K562 (cell line): ENCODE measurements at regions not wholly inside any gene's neighbourhood (a gene's known extent, or its start where the extent isn't known, plus 50 kb on each side); places are given as distances from the start of the nearest gene placed in this dataset.

Experiments
- BRD4 ChIP-seq: fragments of 200-600 bp; sonication (generic); IDR thresholded peaks from 2 replicates; pipeline ENCODE4 v1.6.1; 2017; ENCODE audit warnings: inconsistent platforms
- FOXJ3 ChIP-seq: sonication (generic); formaldehyde crosslinking; IDR thresholded peaks from 2 replicates; pipeline ENCODE4 v1.4.0; 2020; ENCODE audit warnings: mild to moderate bottlenecking, missing genetic modification reagents
- NFYB ChIP-seq: IDR thresholded peaks from 2 replicates; pipeline ENCODE4 v1.6.1; 2011; ENCODE audit warnings: mild to moderate bottlenecking, moderate library complexity; ENCODE audit not compliant: insufficient read length; ENCODE audit errors: extremely low read depth
- POLR2B ChIP-seq: fragments of 450-650 bp; IDR thresholded peaks from 2 replicates; pipeline ENCODE4 v1.6.1; 2018; ENCODE audit warnings: low read depth; ENCODE audit not compliant: partially characterized antibody
- TF ChIP-seq, protein P1 (sequence below): IDR thresholded peaks from 3 replicates; pipeline ENCODE4 v1.6.1; 2011; ENCODE audit warnings: borderline replicate concordance, mild to moderate bottlenecking, moderate library complexity; ENCODE audit not compliant: insufficient read length; ENCODE audit errors: extremely low read depth
- TF ChIP-seq, protein P2 (sequence below): sonication (generic); formaldehyde crosslinking; IDR thresholded peaks from 2 replicates; pipeline ENCODE4 v1.8.0; 2023; ENCODE audit warnings: mild to moderate bottlenecking, missing genetic modification reagents
- TF ChIP-seq, protein P3 (sequence below): sonication (generic); formaldehyde crosslinking; IDR thresholded peaks from 2 replicates; pipeline ENCODE4 v1.8.1; 2023; ENCODE audit warnings: mild to moderate bottlenecking, missing genetic modification reagents
- TF ChIP-seq, protein P4 (sequence below), 2 experiments: fragments of 450-650 bp; formaldehyde crosslinking in 1 of 2; IDR thresholded peaks; 2 replicates each; pipeline versions ENCODE4 v1.4.0 to v1.6.1; 2014 to 2020; ENCODE audit warnings: mild to moderate bottlenecking in 2 of 2, borderline replicate concordance in 1 of 2, low read depth in 1 of 2
- TF ChIP-seq, protein P5 (sequence below): fragments of 450-650 bp; formaldehyde crosslinking; IDR thresholded peaks from 2 replicates; pipeline ENCODE4 v1.4.0; 2020; ENCODE audit warnings: mild to moderate bottlenecking, mixed read lengths

DNA sequence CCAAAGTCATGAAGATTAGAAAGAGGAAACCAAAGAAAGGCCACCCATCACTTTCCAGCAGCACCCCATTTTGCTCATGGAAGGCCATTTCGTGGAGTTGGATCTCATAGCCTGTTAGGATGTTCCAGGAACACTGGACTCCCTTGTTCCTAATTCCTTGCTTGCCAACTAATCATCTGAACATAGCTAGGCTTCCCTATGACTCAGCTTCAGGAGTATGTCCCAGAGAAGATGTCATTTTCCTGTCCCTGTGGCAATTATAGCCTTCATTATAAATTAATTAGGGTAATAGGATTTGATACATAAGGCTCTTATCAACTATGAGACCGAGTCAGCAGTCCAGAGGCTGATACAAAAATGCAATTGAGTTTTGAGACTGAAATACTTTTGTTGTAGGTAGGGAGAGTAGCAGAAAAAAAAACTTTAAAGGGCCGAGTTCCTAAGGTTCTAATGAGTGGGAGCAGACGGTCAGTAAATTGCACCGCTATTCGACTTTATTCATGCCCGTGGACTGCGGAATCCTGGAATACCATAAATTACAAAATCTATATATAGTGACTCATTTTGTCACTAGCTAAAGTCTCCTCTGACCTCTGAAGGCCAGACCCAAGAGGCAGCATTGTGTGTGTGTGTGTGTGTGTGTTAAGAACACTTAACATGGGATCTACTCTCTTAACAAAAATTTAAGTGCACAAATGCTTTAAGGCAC is 311.8 kb downstream of the FBXO15 start:
- TF ChIP-seq, protein P1, sequence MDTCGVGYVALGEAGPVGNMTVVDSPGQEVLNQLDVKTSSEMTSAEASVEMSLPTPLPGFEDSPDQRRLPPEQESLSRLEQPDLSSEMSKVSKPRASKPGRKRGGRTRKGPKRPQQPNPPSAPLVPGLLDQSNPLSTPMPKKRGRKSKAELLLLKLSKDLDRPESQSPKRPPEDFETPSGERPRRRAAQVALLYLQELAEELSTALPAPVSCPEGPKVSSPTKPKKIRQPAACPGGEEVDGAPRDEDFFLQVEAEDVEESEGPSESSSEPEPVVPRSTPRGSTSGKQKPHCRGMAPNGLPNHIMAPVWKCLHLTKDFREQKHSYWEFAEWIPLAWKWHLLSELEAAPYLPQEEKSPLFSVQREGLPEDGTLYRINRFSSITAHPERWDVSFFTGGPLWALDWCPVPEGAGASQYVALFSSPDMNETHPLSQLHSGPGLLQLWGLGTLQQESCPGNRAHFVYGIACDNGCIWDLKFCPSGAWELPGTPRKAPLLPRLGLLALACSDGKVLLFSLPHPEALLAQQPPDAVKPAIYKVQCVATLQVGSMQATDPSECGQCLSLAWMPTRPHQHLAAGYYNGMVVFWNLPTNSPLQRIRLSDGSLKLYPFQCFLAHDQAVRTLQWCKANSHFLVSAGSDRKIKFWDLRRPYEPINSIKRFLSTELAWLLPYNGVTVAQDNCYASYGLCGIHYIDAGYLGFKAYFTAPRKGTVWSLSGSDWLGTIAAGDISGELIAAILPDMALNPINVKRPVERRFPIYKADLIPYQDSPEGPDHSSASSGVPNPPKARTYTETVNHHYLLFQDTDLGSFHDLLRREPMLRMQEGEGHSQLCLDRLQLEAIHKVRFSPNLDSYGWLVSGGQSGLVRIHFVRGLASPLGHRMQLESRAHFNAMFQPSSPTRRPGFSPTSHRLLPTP, result no peak
- TF ChIP-seq, protein P2, sequence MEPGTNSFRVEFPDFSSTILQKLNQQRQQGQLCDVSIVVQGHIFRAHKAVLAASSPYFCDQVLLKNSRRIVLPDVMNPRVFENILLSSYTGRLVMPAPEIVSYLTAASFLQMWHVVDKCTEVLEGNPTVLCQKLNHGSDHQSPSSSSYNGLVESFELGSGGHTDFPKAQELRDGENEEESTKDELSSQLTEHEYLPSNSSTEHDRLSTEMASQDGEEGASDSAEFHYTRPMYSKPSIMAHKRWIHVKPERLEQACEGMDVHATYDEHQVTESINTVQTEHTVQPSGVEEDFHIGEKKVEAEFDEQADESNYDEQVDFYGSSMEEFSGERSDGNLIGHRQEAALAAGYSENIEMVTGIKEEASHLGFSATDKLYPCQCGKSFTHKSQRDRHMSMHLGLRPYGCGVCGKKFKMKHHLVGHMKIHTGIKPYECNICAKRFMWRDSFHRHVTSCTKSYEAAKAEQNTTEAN (CRISPR knock-in tag), result no peak
- TF ChIP-seq FOXJ3 (CRISPR knock-in tag) (no peak), BRD4 (no peak), NFYB (no peak), POLR2B (no peak)
- TF ChIP-seq, protein P3, sequence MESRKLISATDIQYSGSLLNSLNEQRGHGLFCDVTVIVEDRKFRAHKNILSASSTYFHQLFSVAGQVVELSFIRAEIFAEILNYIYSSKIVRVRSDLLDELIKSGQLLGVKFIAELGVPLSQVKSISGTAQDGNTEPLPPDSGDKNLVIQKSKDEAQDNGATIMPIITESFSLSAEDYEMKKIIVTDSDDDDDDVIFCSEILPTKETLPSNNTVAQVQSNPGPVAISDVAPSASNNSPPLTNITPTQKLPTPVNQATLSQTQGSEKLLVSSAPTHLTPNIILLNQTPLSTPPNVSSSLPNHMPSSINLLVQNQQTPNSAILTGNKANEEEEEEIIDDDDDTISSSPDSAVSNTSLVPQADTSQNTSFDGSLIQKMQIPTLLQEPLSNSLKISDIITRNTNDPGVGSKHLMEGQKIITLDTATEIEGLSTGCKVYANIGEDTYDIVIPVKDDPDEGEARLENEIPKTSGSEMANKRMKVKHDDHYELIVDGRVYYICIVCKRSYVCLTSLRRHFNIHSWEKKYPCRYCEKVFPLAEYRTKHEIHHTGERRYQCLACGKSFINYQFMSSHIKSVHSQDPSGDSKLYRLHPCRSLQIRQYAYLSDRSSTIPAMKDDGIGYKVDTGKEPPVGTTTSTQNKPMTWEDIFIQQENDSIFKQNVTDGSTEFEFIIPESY (CRISPR knock-in tag), result no peak
- TF ChIP-seq, protein P4, sequence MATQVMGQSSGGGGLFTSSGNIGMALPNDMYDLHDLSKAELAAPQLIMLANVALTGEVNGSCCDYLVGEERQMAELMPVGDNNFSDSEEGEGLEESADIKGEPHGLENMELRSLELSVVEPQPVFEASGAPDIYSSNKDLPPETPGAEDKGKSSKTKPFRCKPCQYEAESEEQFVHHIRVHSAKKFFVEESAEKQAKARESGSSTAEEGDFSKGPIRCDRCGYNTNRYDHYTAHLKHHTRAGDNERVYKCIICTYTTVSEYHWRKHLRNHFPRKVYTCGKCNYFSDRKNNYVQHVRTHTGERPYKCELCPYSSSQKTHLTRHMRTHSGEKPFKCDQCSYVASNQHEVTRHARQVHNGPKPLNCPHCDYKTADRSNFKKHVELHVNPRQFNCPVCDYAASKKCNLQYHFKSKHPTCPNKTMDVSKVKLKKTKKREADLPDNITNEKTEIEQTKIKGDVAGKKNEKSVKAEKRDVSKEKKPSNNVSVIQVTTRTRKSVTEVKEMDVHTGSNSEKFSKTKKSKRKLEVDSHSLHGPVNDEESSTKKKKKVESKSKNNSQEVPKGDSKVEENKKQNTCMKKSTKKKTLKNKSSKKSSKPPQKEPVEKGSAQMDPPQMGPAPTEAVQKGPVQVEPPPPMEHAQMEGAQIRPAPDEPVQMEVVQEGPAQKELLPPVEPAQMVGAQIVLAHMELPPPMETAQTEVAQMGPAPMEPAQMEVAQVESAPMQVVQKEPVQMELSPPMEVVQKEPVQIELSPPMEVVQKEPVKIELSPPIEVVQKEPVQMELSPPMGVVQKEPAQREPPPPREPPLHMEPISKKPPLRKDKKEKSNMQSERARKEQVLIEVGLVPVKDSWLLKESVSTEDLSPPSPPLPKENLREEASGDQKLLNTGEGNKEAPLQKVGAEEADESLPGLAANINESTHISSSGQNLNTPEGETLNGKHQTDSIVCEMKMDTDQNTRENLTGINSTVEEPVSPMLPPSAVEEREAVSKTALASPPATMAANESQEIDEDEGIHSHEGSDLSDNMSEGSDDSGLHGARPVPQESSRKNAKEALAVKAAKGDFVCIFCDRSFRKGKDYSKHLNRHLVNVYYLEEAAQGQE (IDR thresholded peaks at IDR 0.05; ENCODE audit: borderline replicate concordance), result no peak
- TF ChIP-seq, protein P4 (CRISPR knock-in tag; IDR thresholded peaks at IDR 0.05; ENCODE audit: low read depth), result no peak
- TF ChIP-seq, protein P5, sequence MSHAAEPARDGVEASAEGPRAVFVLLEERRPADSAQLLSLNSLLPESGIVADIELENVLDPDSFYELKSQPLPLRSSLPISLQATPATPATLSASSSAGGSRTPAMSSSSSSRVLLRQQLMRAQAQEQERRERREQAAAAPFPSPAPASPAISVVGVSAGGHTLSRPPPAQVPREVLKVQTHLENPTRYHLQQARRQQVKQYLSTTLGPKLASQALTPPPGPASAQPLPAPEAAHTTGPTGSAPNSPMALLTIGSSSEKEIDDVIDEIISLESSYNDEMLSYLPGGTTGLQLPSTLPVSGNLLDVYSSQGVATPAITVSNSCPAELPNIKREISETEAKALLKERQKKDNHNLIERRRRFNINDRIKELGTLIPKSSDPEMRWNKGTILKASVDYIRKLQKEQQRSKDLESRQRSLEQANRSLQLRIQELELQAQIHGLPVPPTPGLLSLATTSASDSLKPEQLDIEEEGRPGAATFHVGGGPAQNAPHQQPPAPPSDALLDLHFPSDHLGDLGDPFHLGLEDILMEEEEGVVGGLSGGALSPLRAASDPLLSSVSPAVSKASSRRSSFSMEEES (CRISPR knock-in tag), result no peak
